ENCODE measurements at regions not wholly inside any gene's neighbourhood (a gene's known extent, or its start where the extent isn't known, plus 50 kb on each side); places are given as distances from the start of the nearest gene placed in this dataset.

GRCh38 chr2:128585706-128586105 lies 267.0 kb upstream of the HS6ST1 start:
- H3K4me3 ChIP-seq (ENCODE audit: low read depth, low read length), result no peak overlapping the region
- H3K27ac ChIP-seq (ENCODE audit: low read depth), result no peak overlapping the region
- WGBS, result 69% methylated on average over 3 of the region's 3 CpGs
- no peaks in the 10 kb centered on the region for H3K4me1 ChIP-seq (ENCODE audit: insufficient read depth)
- no peak for DNase-seq (ENCODE audit: extremely low spot score)
- no peaks in the 10 kb centered on the region for H3K36me3 ChIP-seq (ENCODE audit: insufficient read depth)

DNA sequence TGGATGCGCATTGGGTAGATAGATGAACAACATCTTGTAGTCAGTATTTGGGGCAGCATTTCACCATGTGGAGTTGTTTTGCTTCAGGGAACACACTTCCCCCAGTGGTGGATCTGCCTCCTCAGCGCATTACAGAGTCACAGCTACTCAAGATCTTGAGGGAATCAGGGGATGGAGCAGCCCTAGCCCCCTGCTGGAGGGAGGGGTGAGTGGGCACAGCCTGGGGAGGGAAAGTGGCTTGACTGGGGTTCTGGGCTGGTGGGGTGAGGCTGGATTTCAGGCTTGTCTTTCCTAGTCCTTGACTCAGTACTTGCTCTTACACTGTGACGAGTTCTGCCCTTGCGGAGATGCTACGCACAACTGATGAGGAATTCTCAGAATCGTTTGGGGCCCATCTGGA lies 271.0 kb upstream of the HS6ST1 start:
- H3K4me1 ChIP-seq (ENCODE audit: insufficient read depth), result no peaks in the 10 kb centered on the region
- no peak overlapping the region for H3K27ac ChIP-seq (ENCODE audit: low read depth)
- H3K4me3 ChIP-seq (ENCODE audit: low read depth, low read length), result no peak overlapping the region
- 96% methylated on average over 6 of the region's 6 CpGs for WGBS
- no peaks in the 10 kb centered on the region for H3K36me3 ChIP-seq (ENCODE audit: insufficient read depth)
- no peak for DNase-seq (ENCODE audit: extremely low spot score)

GRCh38 chr2:128590309-128591021 lies 271.8 kb upstream of the HS6ST1 start:
- Histone ChIP-seq H3K4me1 (ENCODE audit: insufficient read depth) (no peaks in the 10 kb centered on the region), H3K36me3 (ENCODE audit: insufficient read depth) (no peaks in the 10 kb centered on the region), H3K27ac (ENCODE audit: low read depth) (no peak overlapping the region), H3K4me3 (ENCODE audit: low read depth, low read length) (no peak overlapping the region)
- WGBS, result 94% methylated on average over 12 of the region's 12 CpGs
- no peak for DNase-seq (ENCODE audit: extremely low spot score)

DNA sequence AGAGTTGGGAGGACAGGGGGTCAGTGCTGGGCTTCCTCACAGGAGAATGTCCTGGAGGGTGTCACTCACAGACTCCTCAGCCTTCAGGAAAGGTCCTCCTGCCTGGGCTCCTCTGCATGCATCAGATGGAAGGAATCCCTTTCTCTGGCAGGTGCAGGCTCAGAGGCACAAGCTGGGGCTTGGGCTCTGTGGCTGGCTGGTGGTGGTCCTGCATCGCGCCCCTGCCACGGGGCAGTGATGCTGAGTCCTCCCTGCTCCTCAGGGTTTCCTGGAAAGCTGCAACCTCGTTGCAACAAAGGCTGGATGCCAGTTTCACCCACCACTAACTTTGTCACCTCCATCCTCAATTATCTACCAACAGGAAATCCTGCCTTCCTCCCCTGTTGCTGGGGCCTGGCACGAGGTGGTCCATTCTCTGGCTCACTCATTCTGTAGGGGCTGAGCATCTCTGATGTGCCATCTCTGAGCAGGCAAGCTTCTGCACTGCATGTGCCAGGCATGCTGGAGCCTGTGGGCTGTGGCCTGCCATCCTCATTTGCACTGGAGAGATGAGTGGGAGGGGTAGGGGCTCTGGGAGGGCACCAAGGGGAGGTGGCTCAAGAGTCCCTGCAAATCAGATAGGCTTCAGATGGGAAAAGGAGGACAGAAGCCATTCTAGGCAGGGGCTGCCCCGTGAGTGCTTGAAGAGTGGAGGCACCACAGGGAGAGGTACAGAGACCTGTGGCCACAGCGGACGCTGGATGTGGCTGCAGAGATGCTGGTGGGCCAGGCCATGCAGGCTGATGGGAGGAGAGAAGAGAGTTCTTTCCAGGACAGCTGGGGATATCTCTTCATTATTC lies 272.6 kb upstream of the HS6ST1 start:
- H3K36me3 ChIP-seq (ENCODE audit: insufficient read depth), result no peaks in the 10 kb centered on the region
- no peaks in the 10 kb centered on the region for H3K4me1 ChIP-seq (ENCODE audit: insufficient read depth)
- no peak overlapping the region for H3K27ac ChIP-seq (ENCODE audit: low read depth)
- WGBS, result 79% methylated on average over 8 of the region's 8 CpGs
- DNase-seq (ENCODE audit: extremely low spot score), result no peak
- H3K4me3 ChIP-seq (ENCODE audit: low read depth, low read length), result no peak overlapping the region

GRCh38 chr2:128591861-128592822 lies 273.5 kb upstream of the HS6ST1 start:
- 80% methylated on average over 11 of the region's 11 CpGs for WGBS
- H3K4me3 ChIP-seq (ENCODE audit: low read depth, low read length), result no peak overlapping the region
- no peaks in the 10 kb centered on the region for H3K4me1 ChIP-seq (ENCODE audit: insufficient read depth)
- DNase-seq (ENCODE audit: extremely low spot score), result no peak
- no peaks in the 10 kb centered on the region for H3K36me3 ChIP-seq (ENCODE audit: insufficient read depth)
- no peak overlapping the region for H3K27ac ChIP-seq (ENCODE audit: low read depth)

- no peak overlapping the region for H3K27ac ChIP-seq (ENCODE audit: low read depth)
- WGBS, result 88% methylated on average over 3 of the region's 3 CpGs
- no peaks in the 10 kb centered on the region for H3K4me1 ChIP-seq (ENCODE audit: insufficient read depth)
- no peak overlapping the region for H3K4me3 ChIP-seq (ENCODE audit: low read depth, low read length)
- no peaks in the 10 kb centered on the region for H3K36me3 ChIP-seq (ENCODE audit: insufficient read depth)
- DNase-seq (ENCODE audit: extremely low spot score), result no peak
These were observed 274.8 kb upstream of the HS6ST1 start for GRCh38 chr2:128593518-128593878.

GRCh38 chr2:128593879-128594650 lies 275.4 kb upstream of the HS6ST1 start:
- no peak overlapping the region for H3K27ac ChIP-seq (ENCODE audit: low read depth)
- no peaks in the 10 kb centered on the region for H3K4me1 ChIP-seq (ENCODE audit: insufficient read depth)
- no peak for DNase-seq (ENCODE audit: extremely low spot score)
- WGBS, result 86% methylated on average over 17 of the region's 17 CpGs
- H3K4me3 ChIP-seq (ENCODE audit: low read depth, low read length), result no peak overlapping the region
- H3K36me3 ChIP-seq (ENCODE audit: insufficient read depth), result no peaks in the 10 kb centered on the region

DNA sequence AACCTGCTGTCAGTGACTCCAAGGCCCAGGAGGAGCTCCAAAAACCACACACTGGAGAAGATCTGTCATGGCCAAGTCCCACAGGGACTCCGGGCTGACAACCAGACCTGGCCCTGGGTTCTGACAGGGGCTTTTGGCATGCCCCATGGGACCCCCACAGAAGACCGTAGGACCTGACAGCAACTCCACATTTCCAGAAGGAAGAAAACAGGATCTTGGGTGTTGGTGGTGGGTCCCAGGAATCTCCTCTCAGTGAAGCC lies 275.9 kb upstream of the HS6ST1 start:
- Histone ChIP-seq H3K4me3 (ENCODE audit: low read depth, low read length) (no peak overlapping the region), H3K4me1 (ENCODE audit: insufficient read depth) (no peaks in the 10 kb centered on the region), H3K27ac (ENCODE audit: low read depth) (no peak overlapping the region), H3K36me3 (ENCODE audit: insufficient read depth) (no peaks in the 10 kb centered on the region)
- DNase-seq (ENCODE audit: extremely low spot score), result no peak
- WGBS, result 95% methylated on average over 2 of the region's 2 CpGs

DNA sequence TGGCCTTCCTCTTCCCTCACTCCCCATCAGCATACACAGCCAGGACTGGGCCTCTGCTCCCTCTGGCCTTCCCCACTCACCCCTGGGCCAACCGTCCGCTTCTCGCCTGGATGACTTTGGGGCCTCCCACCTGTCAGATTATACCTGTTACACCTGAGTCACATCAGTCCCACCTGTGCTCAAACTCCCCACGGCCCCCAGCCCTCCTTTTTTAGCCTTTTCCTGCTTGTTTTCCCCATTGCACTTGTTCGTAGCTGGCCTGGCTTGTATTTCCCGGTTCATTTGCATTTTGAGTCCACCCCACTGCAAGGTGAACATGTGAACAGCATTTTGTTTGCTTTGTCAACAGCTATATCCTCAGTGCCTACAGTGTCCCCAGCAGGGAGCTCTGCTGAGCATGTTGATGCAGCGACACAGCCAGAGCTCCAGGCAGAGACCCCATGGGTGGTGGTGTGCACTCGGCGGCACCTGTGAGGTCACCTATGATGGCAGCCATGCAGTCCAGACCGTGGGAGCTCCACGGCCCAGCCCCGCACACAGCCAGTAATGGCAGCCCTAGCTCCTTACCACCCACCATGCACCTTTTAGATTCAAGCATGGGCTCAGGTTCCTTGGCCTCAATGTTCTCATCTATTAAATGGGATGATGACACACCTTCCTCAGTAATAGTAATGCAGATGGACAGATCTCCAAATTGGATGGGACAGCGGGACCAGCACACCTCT lies 276.4 kb upstream of the HS6ST1 start:
- Histone ChIP-seq H3K36me3 (ENCODE audit: insufficient read depth) (no peaks in the 10 kb centered on the region), H3K4me3 (ENCODE audit: low read depth, low read length) (no peak overlapping the region), H3K27ac (ENCODE audit: low read depth) (no peak overlapping the region), H3K4me1 (ENCODE audit: insufficient read depth) (no peaks in the 10 kb centered on the region)
- WGBS, result 90% methylated on average over 13 of the region's 13 CpGs
- DNase-seq (ENCODE audit: extremely low spot score), result no peak

DNA sequence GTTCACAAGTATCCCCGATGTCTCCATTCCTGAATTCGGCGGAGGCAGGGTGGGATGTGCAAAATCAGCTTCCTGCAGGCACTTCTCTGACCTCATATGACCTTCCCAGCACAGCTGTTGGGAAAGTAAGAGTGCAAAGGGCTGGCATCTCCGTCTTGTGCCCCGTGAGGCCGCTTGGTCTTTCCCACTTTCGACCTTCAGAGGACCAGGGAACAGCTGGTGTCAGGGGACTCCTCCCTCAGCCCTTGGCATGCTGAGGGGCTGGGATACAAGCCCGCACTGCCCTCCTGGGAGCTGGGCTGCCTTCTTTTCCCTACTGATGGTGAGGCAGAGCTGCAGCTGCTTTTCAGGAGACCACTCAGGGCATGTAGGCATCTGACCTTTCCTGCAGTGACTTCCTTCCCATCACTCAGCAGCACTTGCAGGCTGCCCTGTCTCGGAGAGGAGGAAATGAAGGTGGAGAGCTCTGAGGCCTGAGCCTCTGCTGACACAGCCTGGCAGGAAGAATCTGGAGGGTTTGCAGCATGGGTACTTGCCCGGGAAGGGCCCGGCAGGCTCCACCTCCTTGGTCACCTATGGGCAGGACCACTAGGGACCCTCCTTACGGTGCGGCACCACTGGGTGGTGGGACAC lies 277.2 kb upstream of the HS6ST1 start:
- Histone ChIP-seq H3K4me1 (ENCODE audit: insufficient read depth) (no peaks in the 10 kb centered on the region), H3K27ac (ENCODE audit: low read depth) (no peak overlapping the region), H3K4me3 (ENCODE audit: low read depth, low read length) (no peak overlapping the region), H3K36me3 (ENCODE audit: insufficient read depth) (no peaks in the 10 kb centered on the region)
- 88% methylated on average over 13 of the region's 13 CpGs for WGBS
- DNase-seq (ENCODE audit: extremely low spot score), result no peak

DNA sequence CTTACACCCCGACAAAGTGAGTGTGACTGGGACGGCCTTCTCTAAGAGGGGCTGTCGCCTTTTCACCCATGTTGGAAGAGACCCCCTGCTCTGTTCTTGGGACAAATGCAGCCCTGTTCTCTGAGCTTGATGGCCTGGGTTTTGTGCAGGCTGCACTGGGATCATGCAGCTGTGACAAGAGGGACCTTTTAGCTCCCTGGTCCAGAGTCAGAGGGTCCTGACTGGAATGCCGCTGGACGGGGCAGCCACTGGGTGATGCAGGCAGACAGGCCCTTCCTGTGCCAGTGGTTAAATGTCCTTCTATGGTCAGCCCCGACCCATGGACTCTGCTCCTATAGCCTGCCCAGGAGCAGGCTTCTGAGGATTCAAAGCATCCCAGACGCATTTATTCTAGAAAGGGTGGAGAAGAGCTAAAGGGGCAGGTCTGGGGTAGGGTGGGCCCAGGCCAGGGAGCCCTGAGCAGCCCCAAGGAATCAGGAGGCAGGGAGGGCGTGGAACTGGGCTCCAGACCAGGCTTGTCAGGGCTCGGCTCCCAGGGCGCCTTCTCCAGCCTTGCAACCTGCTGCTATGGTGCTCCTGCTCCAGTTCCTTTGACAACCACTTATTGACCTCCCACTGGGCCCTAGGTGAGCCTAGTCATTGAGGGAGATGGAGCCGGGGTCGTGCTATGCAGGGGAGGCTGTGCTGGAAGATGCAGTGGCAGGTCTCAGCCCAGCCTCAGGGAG lies 277.9 kb upstream of the HS6ST1 start:
- DNase-seq (ENCODE audit: extremely low spot score), result no peak
- H3K36me3 ChIP-seq (ENCODE audit: insufficient read depth), result no peaks in the 10 kb centered on the region

More for the DNA sequence above, 277.9 kb upstream of the HS6ST1 start:
- 92% methylated on average over 12 of the region's 12 CpGs for WGBS
- Histone ChIP-seq H3K4me3 (ENCODE audit: low read depth, low read length) (no peak overlapping the region), H3K27ac (ENCODE audit: low read depth) (no peak overlapping the region), H3K4me1 (ENCODE audit: insufficient read depth) (no peaks in the 10 kb centered on the region)

Measured in urinary bladder (tissue), 3 donors.